ENCODE measurements at regions not wholly inside any gene's neighbourhood (a gene's known extent, or its start where the extent isn't known, plus 50 kb on each side); places are given as distances from the start of the nearest gene placed in this dataset.

DNA sequence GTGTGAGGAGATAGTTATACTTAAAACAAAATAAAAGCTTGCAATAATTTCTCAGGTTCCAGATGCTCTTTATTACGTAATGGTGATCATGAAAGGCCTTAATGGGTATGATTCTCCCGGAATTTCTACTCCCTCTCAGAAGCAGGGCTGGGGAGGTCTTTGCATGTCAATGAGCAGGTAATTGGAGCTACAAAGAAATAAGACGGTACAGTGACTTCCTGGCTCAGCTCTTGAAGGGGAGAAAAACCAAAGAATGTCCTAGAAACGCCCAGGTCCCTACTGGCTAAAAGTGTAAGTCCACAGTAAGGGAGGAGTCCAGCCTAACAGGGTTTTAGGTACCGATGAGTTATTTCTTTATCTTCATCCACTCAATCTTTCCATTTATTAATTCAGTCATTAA is 390.9 kb downstream of the TMEM114 start:
- H3K36me3 Mint-ChIP-seq (ENCODE audit: insufficient read depth) = no peaks in the 10 kb centered on the region
- TF ChIP-seq, protein P1, sequence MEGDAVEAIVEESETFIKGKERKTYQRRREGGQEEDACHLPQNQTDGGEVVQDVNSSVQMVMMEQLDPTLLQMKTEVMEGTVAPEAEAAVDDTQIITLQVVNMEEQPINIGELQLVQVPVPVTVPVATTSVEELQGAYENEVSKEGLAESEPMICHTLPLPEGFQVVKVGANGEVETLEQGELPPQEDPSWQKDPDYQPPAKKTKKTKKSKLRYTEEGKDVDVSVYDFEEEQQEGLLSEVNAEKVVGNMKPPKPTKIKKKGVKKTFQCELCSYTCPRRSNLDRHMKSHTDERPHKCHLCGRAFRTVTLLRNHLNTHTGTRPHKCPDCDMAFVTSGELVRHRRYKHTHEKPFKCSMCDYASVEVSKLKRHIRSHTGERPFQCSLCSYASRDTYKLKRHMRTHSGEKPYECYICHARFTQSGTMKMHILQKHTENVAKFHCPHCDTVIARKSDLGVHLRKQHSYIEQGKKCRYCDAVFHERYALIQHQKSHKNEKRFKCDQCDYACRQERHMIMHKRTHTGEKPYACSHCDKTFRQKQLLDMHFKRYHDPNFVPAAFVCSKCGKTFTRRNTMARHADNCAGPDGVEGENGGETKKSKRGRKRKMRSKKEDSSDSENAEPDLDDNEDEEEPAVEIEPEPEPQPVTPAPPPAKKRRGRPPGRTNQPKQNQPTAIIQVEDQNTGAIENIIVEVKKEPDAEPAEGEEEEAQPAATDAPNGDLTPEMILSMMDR (IDR thresholded peaks at IDR 0.05; ENCODE audit: unreplicated experiment) = no peak
- H3K27me3 Mint-ChIP-seq = peaks cover 6% of the 10 kb centered on the region

DNA sequence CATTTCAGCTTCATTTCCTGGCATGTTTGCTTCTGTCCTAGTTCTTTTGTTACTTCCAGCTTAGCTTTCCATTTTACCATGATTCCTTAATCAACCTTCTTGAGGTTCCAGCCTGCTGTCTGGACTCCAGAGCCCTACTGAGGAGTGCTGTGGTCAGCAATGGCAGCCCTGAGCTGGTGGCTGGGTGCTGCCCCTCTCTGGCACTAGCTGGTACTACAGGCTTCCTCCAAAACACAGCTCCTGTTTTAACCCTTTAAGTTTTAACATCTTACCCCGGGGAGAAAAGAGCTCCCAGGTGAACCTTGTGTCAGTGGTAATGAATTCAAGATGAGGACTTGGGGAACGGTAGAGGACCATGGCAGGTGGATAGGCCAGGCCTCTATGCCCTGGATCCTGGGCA is 395.5 kb downstream of the TMEM114 start:
- no peaks in the 10 kb centered on the region for H3K36me3 Mint-ChIP-seq (ENCODE audit: insufficient read depth)
- H3K4me1 Mint-ChIP-seq (ENCODE audit: low read depth) = no peaks in the 10 kb centered on the region
- no peak overlapping the region for H3K4me3 Mint-ChIP-seq (ENCODE audit: low read depth)
- no peaks in the 10 kb centered on the region for H3K9me3 Mint-ChIP-seq (ENCODE audit: low read depth)
- DNase-seq (ENCODE audit: low spot score, unreplicated experiment) = no peak
- no peak overlapping the region for H3K27ac Mint-ChIP-seq
- peaks cover 8% of the 10 kb centered on the region for H3K27me3 Mint-ChIP-seq
- TF ChIP-seq, protein P1 (IDR thresholded peaks at IDR 0.05; ENCODE audit: unreplicated experiment) = peak; percentile 60

More for the DNA sequence above, 390.9 kb downstream of the TMEM114 start:
- Mint-ChIP-seq H3K9me3 (ENCODE audit: low read depth) (peaks cover 6% of the 10 kb centered on the region), H3K4me3 (ENCODE audit: low read depth) (no peak overlapping the region), H3K4me1 (ENCODE audit: low read depth) (no peaks in the 10 kb centered on the region), H3K27ac (no peak overlapping the region)
- DNase-seq (ENCODE audit: low spot score, unreplicated experiment) = no peak

DNA sequence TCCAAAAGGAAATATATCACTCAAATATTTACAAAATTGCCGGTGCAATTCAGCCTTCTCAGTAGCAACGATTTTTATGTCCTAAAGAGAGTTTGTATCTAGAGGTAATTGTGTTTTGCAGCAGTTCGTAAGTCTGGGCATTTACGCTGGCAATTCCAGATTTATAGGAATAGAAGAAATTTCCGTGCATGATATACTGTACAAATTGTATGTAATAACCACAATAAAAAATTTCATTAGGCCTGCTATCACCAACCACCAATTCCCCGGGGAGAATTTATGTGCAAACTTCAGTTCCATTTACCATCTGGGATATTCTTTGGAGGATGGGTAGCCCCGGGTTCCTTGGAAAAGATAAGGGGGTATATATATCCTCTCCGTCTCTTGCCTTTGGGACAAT is 401.5 kb downstream of the TMEM114 start:
- Mint-ChIP-seq H3K27ac (no peak overlapping the region), H3K36me3 (ENCODE audit: insufficient read depth) (no peaks in the 10 kb centered on the region), H3K9me3 (ENCODE audit: low read depth) (no peaks in the 10 kb centered on the region), H3K27me3 (peaks cover 2% of the 10 kb centered on the region), H3K4me3 (ENCODE audit: low read depth) (no peak overlapping the region), H3K4me1 (ENCODE audit: low read depth) (no peaks in the 10 kb centered on the region)
- TF ChIP-seq, protein P1 (IDR thresholded peaks at IDR 0.05; ENCODE audit: unreplicated experiment) = no peak
- DNase-seq (ENCODE audit: low spot score, unreplicated experiment) = no peak

DNA sequence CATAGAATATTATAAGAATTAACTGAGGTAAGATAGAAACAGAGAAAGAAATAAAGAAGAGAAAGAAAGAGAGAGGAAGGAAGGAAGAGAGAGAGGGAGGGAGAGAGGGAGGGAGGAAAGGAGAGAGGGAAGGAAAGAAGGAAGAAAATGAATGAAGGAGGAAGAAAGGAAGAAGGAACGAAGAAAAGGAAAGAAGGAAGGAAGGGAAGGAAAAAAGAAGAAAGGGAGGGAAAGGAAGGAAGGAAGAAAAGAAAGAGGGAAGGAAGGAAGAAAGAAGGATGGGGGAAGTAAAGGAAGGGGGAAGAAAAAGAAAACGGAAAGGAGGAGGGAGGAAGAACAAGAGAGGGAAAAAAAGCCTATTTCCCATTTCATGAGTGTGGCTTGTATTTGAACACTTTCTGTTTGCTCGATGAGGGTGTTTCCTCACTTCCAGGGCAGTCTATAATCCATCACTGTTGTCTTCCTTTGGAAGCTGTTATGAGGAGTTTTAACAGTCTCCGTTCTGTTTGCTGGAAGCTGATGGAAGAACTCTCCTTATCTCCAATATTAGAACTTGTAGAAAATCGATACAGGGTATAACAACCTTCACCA is 402.4 kb downstream of the TMEM114 start:
- TF ChIP-seq, protein P1 (IDR thresholded peaks at IDR 0.05; ENCODE audit: unreplicated experiment) = no peak
- Mint-ChIP-seq H3K27me3 (peaks cover 2% of the 10 kb centered on the region), H3K4me3 (ENCODE audit: low read depth) (no peak overlapping the region), H3K9me3 (ENCODE audit: low read depth) (no peaks in the 10 kb centered on the region), H3K27ac (no peak overlapping the region), H3K36me3 (ENCODE audit: insufficient read depth) (no peaks in the 10 kb centered on the region), H3K4me1 (ENCODE audit: low read depth) (no peaks in the 10 kb centered on the region)
- DNase-seq (ENCODE audit: low spot score, unreplicated experiment) = no peak

DNA sequence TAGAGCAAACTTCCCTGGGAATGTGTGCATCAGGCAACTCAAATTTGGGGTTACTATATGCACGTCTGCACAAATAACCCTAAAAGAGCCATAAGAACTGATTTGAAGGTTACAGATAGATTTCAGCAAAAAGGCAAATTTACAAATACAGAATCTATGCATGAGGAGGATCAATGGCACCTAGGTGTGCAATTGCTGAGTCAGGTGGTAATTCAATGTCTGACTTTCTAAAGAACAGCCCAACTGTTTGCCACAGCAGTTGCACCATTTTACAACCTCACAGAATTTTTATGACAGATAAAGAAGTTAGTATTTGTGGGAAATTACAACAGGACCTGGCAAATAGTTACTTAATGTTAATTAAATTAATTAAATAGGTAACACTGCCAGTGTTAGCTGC is 405.5 kb downstream of the TMEM114 start:
- H3K27me3 Mint-ChIP-seq = peaks cover 4% of the 10 kb centered on the region
- no peak overlapping the region for H3K4me3 Mint-ChIP-seq (ENCODE audit: low read depth)
- TF ChIP-seq, protein P1 (IDR thresholded peaks at IDR 0.05; ENCODE audit: unreplicated experiment) = no peak
- no peaks in the 10 kb centered on the region for H3K36me3 Mint-ChIP-seq (ENCODE audit: insufficient read depth)
- DNase-seq (ENCODE audit: low spot score, unreplicated experiment) = no peak
- H3K9me3 Mint-ChIP-seq (ENCODE audit: low read depth) = no peaks in the 10 kb centered on the region
- no peak overlapping the region for H3K27ac Mint-ChIP-seq
- peaks cover under 1% of the 10 kb centered on the region for H3K4me1 Mint-ChIP-seq (ENCODE audit: low read depth)
